ENCODE measurements at regions not wholly inside any gene's neighbourhood (a gene's known extent, or its start where the extent isn't known, plus 50 kb on each side); places are given as distances from the start of the nearest gene placed in this dataset.

DNA sequence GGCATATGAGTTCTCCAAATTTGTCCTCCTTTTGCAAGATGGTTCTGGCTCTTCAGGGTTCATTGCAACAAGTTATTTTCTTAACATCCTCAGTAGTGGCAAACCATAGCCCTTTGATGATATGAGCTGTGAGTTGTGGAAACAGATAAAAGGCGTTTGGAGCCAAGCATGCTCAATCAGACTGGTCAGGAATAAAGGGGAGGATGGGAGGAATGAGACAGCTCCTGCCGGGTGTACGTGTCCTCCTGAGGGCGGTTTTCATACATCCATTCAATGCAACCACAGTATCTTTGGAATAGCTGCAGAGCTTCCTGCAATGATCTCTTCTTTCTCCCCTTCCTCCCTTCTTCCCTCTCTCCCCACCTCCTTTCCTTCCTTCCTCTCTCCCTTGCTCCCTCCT lies 245.8 kb downstream of the GLI2 start:
- Histone ChIP-seq H3K4me1 (ENCODE audit: control insufficient read depth, insufficient read depth, low read length, poor library complexity, severe bottlenecking) (no peaks in the 10 kb centered on the region), H3K27ac (ENCODE audit: low read depth, low read length, severe bottlenecking) (no peak overlapping the region), H3K36me3 (ENCODE audit: control insufficient read depth, insufficient read depth, low read length) (peaks cover 88% of the 10 kb centered on the region), H3K9me3 (ENCODE audit: control insufficient read depth, low read length) (no peaks in the 10 kb centered on the region), H3K4me3 (ENCODE audit: extremely low read depth, insufficient read depth, low read length, poor library complexity, severe bottlenecking) (no peak overlapping the region)
- 84 to 85% methylated on average over 3 to 4 of the region's 4 CpGs for WGBS, 2 experiments (ENCODE audit: insufficient coverage in 2 of 2)

DNA sequence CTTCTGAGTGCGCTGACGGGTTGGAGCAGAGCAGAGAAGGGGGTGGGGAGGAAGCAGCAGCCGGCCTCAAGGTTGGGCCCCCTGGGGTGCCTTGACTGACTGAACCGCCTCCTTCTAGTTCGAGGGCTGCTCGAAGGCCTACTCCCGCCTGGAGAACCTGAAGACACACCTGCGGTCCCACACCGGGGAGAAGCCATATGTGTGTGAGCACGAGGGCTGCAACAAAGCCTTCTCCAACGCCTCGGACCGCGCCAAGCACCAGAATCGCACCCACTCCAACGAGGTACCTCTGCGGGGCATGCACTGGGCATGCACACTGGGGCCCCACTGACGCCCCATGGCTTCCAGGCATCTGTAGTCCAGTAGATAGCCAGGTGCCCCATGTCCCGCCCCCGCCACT lies 246.9 kb downstream of the GLI2 start:
- Histone ChIP-seq H3K4me1 (ENCODE audit: control insufficient read depth, insufficient read depth, low read length, poor library complexity, severe bottlenecking) (no peaks in the 10 kb centered on the region), H3K27ac (ENCODE audit: low read depth, low read length, severe bottlenecking) (no peak overlapping the region), H3K4me3 (ENCODE audit: extremely low read depth, insufficient read depth, low read length, poor library complexity, severe bottlenecking) (no peak overlapping the region), H3K36me3 (ENCODE audit: control insufficient read depth, insufficient read depth, low read length) (peaks cover 88% of the 10 kb centered on the region), H3K9me3 (ENCODE audit: control insufficient read depth, low read length) (no peaks in the 10 kb centered on the region)
- WGBS, 2 experiments (ENCODE audit: insufficient coverage in 2 of 2): 79 to 80% methylated on average over 20 of the region's 20 CpGs

DNA sequence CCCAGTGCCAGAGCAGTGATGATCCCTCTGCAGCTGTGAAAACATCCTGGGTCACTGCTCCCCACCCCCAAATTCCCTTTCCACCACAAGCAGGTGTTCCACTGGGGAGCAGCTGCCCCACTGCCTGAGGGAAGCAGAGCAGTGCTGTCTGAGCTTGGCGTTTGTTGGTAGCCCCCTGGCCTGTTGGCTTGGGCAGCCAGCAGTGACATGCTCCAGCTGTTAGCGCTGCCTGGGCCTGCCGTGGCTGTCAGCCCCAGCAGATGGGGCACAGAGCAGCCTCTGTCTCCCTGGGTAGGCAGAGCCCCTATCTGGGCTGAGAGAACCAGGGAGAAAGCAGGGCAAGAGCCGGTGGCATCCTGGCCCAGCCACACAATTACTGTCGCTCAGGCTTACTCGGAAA lies 247.7 kb downstream of the GLI2 start:
- 92 to 95% methylated on average over 6 of the region's 6 CpGs for WGBS, 2 experiments (ENCODE audit: insufficient coverage in 2 of 2)
- peaks cover 88% of the 10 kb centered on the region for H3K36me3 ChIP-seq (ENCODE audit: control insufficient read depth, insufficient read depth, low read length)
- no peaks in the 10 kb centered on the region for H3K4me1 ChIP-seq (ENCODE audit: control insufficient read depth, insufficient read depth, low read length, poor library complexity, severe bottlenecking)

DNA sequence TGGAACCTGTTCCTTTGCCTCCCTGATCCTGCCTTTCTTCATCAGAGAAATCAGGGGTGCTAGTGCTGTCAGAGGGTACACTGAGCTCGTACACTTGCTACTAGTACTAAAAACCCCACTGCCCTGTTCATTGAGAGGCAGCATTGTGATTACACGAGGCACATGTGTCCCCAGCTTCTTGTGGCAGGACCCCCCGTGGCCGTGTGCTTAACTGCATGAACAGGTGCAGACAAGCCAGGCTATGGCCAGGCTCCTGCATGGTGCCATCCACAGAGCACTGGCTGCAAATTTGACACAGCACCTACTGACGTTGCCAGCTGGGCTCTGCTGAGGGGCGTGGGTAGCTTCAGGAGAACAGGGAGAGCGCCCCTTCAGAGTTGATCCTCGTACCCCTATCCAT lies 248.4 kb downstream of the GLI2 start:
- H3K36me3 ChIP-seq (ENCODE audit: control insufficient read depth, insufficient read depth, low read length): peaks cover 82% of the 10 kb centered on the region
- no peaks in the 10 kb centered on the region for H3K9me3 ChIP-seq (ENCODE audit: control insufficient read depth, low read length)
- no peak overlapping the region for H3K27ac ChIP-seq (ENCODE audit: low read depth, low read length, severe bottlenecking)
- H3K4me1 ChIP-seq (ENCODE audit: control insufficient read depth, insufficient read depth, low read length, poor library complexity, severe bottlenecking): no peaks in the 10 kb centered on the region
- no peak overlapping the region for H3K4me3 ChIP-seq (ENCODE audit: extremely low read depth, insufficient read depth, low read length, poor library complexity, severe bottlenecking)
- 95 to 97% methylated on average over 7 to 8 of the region's 8 CpGs for WGBS, 2 experiments (ENCODE audit: insufficient coverage in 2 of 2)

More for the DNA sequence above, 247.7 kb downstream of the GLI2 start:
- no peaks in the 10 kb centered on the region for H3K9me3 ChIP-seq (ENCODE audit: control insufficient read depth, low read length)
- H3K4me3 ChIP-seq (ENCODE audit: extremely low read depth, insufficient read depth, low read length, poor library complexity, severe bottlenecking): no peak overlapping the region
- no peak overlapping the region for H3K27ac ChIP-seq (ENCODE audit: low read depth, low read length, severe bottlenecking)

DNA sequence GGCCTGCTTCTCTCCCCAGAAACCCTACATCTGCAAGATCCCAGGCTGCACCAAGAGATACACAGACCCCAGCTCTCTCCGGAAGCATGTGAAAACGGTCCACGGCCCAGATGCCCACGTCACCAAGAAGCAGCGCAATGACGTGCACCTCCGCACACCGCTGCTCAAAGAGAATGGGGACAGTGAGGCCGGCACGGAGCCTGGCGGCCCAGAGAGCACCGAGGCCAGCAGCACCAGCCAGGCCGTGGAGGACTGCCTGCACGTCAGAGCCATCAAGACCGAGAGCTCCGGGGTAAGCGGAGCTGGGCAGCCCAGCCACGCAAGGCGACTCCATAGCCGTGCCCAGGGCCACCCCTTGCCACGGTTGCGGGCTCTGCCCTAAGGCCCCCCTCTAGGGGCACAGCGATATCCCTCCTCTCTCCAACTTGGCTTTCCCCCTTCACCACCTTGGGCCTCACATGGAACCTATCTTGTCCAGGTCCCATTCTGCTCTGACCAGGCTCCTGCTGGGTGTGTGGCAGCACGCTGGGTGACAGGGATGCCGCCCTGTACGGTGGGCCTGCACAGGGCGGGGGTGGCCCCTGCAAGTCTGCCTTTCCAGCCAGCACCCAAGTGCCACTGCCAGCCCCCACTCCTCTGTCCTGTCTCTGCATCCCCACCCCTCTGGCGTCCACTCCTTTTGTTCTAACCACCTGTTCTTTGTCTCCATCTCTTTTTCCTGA lies 248.9 kb downstream of the GLI2 start:
- H3K4me1 ChIP-seq (ENCODE audit: control insufficient read depth, insufficient read depth, low read length, poor library complexity, severe bottlenecking): no peaks in the 10 kb centered on the region
- peaks cover 82% of the 10 kb centered on the region for H3K36me3 ChIP-seq (ENCODE audit: control insufficient read depth, insufficient read depth, low read length)
- 95 to 99% methylated on average over 23 to 27 of the region's 28 CpGs for WGBS, 2 experiments (ENCODE audit: insufficient coverage in 2 of 2)
- no peak overlapping the region for H3K27ac ChIP-seq (ENCODE audit: low read depth, low read length, severe bottlenecking)
- no peak overlapping the region for H3K4me3 ChIP-seq (ENCODE audit: extremely low read depth, insufficient read depth, low read length, poor library complexity, severe bottlenecking)
- H3K9me3 ChIP-seq (ENCODE audit: control insufficient read depth, low read length): no peaks in the 10 kb centered on the region

DNA sequence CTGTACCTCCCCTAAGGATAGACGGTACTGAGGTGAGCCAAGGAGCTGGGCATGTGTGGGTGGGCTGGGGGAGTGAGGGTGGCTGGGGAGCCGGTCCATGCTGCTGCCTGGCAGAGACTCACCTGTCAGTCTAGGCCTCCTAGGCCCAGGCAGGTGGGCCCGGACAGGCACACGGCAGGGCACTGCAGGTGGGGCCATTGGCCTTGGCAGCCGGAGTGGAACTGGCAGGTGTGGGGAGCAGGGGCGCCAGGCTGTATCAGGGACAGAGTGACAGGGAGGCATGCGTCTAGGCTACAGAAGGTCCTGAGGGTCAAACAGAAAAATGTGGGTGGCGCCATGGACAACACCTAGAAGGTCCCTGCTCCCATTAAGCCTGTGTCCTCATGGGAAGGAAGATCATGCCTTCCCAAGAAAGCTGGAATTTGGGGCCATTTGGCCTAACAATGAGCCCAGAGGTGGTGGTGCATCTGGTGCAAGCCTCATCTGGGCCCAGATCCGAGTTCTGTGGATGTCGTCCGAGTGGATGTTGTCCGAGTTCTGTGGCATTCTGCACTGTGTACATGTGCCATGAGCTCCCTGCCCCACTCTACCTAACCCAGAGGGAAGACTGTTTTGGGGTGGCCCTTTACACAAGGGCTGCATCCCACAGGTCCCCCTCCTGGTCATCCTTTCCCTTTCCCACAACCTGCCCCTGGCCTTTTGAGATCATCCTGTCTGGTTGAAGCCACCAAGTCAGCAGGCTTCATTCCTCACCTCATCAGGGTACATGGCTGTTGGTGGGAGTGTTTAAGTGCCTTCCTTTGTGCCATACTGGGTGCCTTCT lies 249.7 kb downstream of the GLI2 start:
- H3K9me3 ChIP-seq (ENCODE audit: control insufficient read depth, low read length): no peaks in the 10 kb centered on the region
- WGBS, 2 experiments (ENCODE audit: insufficient coverage in 2 of 2): 95 to 96% methylated on average over 11 of the region's 12 CpGs
- H3K36me3 ChIP-seq (ENCODE audit: control insufficient read depth, insufficient read depth, low read length): peaks cover 85% of the 10 kb centered on the region

DNA sequence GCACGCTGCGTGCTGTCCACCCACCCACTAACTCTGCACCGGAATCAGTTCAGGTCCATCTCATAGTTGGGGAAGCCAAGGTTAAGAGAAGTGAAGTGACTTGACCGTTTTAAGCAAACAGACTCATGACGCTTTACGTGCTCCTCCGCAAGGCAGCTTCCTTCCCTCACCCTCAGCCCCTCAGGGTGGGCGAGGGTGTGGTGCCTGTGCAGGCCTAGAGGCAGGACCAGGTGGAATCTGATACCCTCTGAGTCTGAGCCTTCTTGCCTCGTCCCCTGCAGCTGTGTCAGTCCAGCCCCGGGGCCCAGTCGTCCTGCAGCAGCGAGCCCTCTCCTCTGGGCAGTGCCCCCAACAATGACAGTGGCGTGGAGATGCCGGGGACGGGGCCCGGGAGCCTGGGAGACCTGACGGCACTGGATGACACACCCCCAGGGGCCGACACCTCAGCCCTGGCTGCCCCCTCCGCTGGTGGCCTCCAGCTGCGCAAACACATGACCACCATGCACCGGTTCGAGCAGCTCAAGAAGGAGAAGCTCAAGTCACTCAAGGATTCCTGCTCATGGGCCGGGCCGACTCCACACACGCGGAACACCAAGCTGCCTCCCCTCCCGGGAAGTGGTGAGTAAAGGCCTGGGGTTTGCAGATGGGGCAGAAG lies 250.5 kb downstream of the GLI2 start:
- no peaks in the 10 kb centered on the region for H3K9me3 ChIP-seq (ENCODE audit: control insufficient read depth, low read length)
- no peaks in the 10 kb centered on the region for H3K4me1 ChIP-seq (ENCODE audit: control insufficient read depth, insufficient read depth, low read length, poor library complexity, severe bottlenecking)
- H3K36me3 ChIP-seq (ENCODE audit: control insufficient read depth, insufficient read depth, low read length): peaks cover 90% of the 10 kb centered on the region
- H3K27ac ChIP-seq (ENCODE audit: low read depth, low read length, severe bottlenecking): no peak overlapping the region
- WGBS, 2 experiments (ENCODE audit: insufficient coverage in 2 of 2): 95 to 97% methylated on average over 22 to 24 of the region's 27 CpGs
- H3K4me3 ChIP-seq (ENCODE audit: extremely low read depth, insufficient read depth, low read length, poor library complexity, severe bottlenecking): no peak overlapping the region

More for the DNA sequence above, 249.7 kb downstream of the GLI2 start:
- H3K4me1 ChIP-seq (ENCODE audit: control insufficient read depth, insufficient read depth, low read length, poor library complexity, severe bottlenecking): no peaks in the 10 kb centered on the region
- no peak overlapping the region for H3K4me3 ChIP-seq (ENCODE audit: extremely low read depth, insufficient read depth, low read length, poor library complexity, severe bottlenecking)
- no peak overlapping the region for H3K27ac ChIP-seq (ENCODE audit: low read depth, low read length, severe bottlenecking)

DNA sequence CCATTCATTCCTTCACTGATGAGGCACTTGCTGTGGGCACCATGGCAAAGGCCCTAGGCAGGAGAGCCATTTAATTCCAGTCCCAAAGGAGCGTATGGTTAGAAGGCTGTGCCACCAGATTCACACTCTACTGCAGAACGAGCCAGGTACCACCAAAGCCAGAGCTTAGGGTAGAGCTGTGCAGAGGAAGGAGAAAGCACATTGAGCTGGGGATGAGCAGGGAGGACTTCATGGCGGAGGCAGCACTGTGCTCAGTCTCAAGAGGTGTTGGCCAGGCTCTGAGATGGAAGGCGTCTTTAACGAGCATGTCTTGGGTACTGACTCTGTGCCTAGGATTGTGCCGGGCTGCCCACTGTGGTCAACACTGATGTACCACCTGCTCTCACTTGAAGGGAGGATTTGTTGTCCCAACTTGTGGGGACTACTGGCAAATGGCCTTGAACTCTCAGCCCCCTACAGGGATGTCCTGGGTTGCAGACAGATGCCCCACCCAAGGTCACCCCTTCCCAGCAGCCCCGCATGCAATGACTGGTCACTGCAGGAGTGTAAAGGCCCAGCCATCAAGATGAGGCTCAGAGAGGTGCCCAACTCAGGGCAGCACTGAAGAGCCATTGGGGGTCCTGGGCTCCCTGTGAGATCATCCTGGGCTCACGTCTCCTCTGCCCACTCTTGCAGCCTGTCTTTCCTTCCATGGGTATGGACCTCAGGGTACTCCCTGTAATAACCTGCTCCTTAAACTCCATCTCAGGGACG lies 251.4 kb downstream of the GLI2 start:
- 98 to 99% methylated on average over 8 of the region's 9 CpGs for WGBS, 2 experiments (ENCODE audit: insufficient coverage in 2 of 2)
- Histone ChIP-seq H3K9me3 (ENCODE audit: control insufficient read depth, low read length) (no peaks in the 10 kb centered on the region), H3K4me1 (ENCODE audit: control insufficient read depth, insufficient read depth, low read length, poor library complexity, severe bottlenecking) (no peaks in the 10 kb centered on the region), H3K36me3 (ENCODE audit: control insufficient read depth, insufficient read depth, low read length) (peaks cover 90% of the 10 kb centered on the region), H3K4me3 (ENCODE audit: extremely low read depth, insufficient read depth, low read length, poor library complexity, severe bottlenecking) (no peak overlapping the region), H3K27ac (ENCODE audit: low read depth, low read length, severe bottlenecking) (no peak overlapping the region)

DNA sequence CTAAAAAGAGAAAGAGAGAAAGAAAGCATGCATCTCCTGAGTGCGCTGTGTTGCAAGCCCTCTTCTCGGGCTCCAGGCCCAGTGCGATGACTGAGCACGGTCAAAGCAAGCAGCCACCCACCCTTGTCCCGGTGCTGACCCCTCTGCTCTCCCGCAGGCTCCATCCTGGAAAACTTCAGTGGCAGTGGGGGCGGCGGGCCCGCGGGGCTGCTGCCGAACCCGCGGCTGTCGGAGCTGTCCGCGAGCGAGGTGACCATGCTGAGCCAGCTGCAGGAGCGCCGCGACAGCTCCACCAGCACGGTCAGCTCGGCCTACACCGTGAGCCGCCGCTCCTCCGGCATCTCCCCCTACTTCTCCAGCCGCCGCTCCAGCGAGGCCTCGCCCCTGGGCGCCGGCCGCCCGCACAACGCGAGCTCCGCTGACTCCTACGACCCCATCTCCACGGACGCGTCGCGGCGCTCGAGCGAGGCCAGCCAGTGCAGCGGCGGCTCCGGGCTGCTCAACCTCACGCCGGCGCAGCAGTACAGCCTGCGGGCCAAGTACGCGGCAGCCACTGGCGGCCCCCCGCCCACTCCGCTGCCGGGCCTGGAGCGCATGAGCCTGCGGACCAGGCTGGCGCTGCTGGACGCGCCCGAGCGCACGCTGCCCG lies 252.5 kb downstream of the GLI2 start:
- no peaks in the 10 kb centered on the region for H3K9me3 ChIP-seq (ENCODE audit: control insufficient read depth, low read length)
- 95 to 97% methylated on average over 53 to 59 of the region's 68 CpGs for WGBS, 2 experiments (ENCODE audit: insufficient coverage in 2 of 2)
- peaks cover 91% of the 10 kb centered on the region for H3K36me3 ChIP-seq (ENCODE audit: control insufficient read depth, insufficient read depth, low read length)
- no peak overlapping the region for H3K27ac ChIP-seq (ENCODE audit: low read depth, low read length, severe bottlenecking)
- H3K4me1 ChIP-seq (ENCODE audit: control insufficient read depth, insufficient read depth, low read length, poor library complexity, severe bottlenecking): peaks cover 4% of the 10 kb centered on the region
- H3K4me3 ChIP-seq (ENCODE audit: extremely low read depth, insufficient read depth, low read length, poor library complexity, severe bottlenecking): no peak overlapping the region
